ENCODE measurements at regions not wholly inside any gene's neighbourhood (a gene's known extent, or its start where the extent isn't known, plus 50 kb on each side); places are given as distances from the start of the nearest gene placed in this dataset.
"Not testable (repeated sequence)": the region's sequence is repeated elsewhere in the genome, so short reads cannot be mapped to it uniquely, and the experiment has no call there.

- DNase-seq (no peak), ATAC-seq (no peak)
- Mint-ChIP-seq H3K27ac (no peak overlapping the region), H3K27me3 (peaks cover 2% of the 10 kb centered on the region), H3K4me1 (no peaks in the 10 kb centered on the region), H3K4me3 (no peak overlapping the region), H3K36me3 (no peaks in the 10 kb centered on the region), H3K9me3 (ENCODE audit: low read depth) (peaks cover 3% of the 10 kb centered on the region)
- CTCF ChIA-PET: no interaction called here
These were observed 287.8 kb upstream of the GK2 start for GRCh38 chr4:79695848-79696247.

- DNase-seq (no peak), ATAC-seq (no peak)
- no peaks in the 10 kb centered on the region for H3K4me1 Mint-ChIP-seq
- no peak overlapping the region for H3K4me3 Mint-ChIP-seq
- no peak overlapping the region for H3K27ac Mint-ChIP-seq
- peaks cover 8% of the 10 kb centered on the region for H3K27me3 Mint-ChIP-seq
- H3K36me3 Mint-ChIP-seq: no peaks in the 10 kb centered on the region
- peaks cover 3% of the 10 kb centered on the region for H3K9me3 Mint-ChIP-seq (ENCODE audit: low read depth)
- CTCF ChIA-PET: no interaction called here
These were observed 281.7 kb upstream of the GK2 start for GRCh38 chr4:79689740-79690139.

GRCh38 chr4:79688691-79689090 is 280.7 kb upstream of the GK2 start:
- H3K27me3 Mint-ChIP-seq: peaks cover 6% of the 10 kb centered on the region
- no peak for ATAC-seq
- H3K36me3 Mint-ChIP-seq: no peaks in the 10 kb centered on the region
- no peaks in the 10 kb centered on the region for H3K9me3 Mint-ChIP-seq (ENCODE audit: low read depth)
- DNase-seq: no peak
- H3K4me1 Mint-ChIP-seq: no peaks in the 10 kb centered on the region
- no peak overlapping the region for H3K27ac Mint-ChIP-seq
- CTCF ChIA-PET: interaction anchor here (0.5 kb wide), 1 partner anchor 10 kb away, joined by 3 read pairs; no protein-coding TSS in a partner anchor
- no peak overlapping the region for H3K4me3 Mint-ChIP-seq

- H3K36me3 Mint-ChIP-seq: no peaks in the 10 kb centered on the region
- CTCF ChIA-PET: no interaction called here
- no peaks in the 10 kb centered on the region for H3K9me3 Mint-ChIP-seq (ENCODE audit: low read depth)
- ATAC-seq (no peak), DNase-seq (no peak)
- H3K27me3 Mint-ChIP-seq: peaks cover 6% of the 10 kb centered on the region
- H3K27ac Mint-ChIP-seq: no peak overlapping the region
- no peaks in the 10 kb centered on the region for H3K4me1 Mint-ChIP-seq
- no peak overlapping the region for H3K4me3 Mint-ChIP-seq
These were observed 279.0 kb upstream of the GK2 start for GRCh38 chr4:79687006-79687405.

GRCh38 chr4:79685542-79685941 is 277.5 kb upstream of the GK2 start:
- no peak overlapping the region for H3K27ac Mint-ChIP-seq
- no peak overlapping the region for H3K4me3 Mint-ChIP-seq
- DNase-seq (no peak), ATAC-seq (no peak)
- no peaks in the 10 kb centered on the region for H3K9me3 Mint-ChIP-seq (ENCODE audit: low read depth)
- no peaks in the 10 kb centered on the region for H3K4me1 Mint-ChIP-seq
- H3K36me3 Mint-ChIP-seq: no peaks in the 10 kb centered on the region
- H3K27me3 Mint-ChIP-seq: peaks cover 6% of the 10 kb centered on the region
- CTCF ChIA-PET: no interaction called here

GRCh38 chr4:79684516-79684915 is 276.5 kb upstream of the GK2 start:
- Mint-ChIP-seq H3K9me3 (ENCODE audit: low read depth) (no peaks in the 10 kb centered on the region), H3K27me3 (peaks cover 6% of the 10 kb centered on the region), H3K4me1 (no peaks in the 10 kb centered on the region)

GRCh38 chr4:79682801-79683530 is 274.9 kb upstream of the GK2 start:
- no peaks in the 10 kb centered on the region for H3K36me3 Mint-ChIP-seq
- no peak overlapping the region for H3K27ac Mint-ChIP-seq
- H3K4me1 Mint-ChIP-seq: no peaks in the 10 kb centered on the region
- CTCF ChIA-PET: no interaction called here
- H3K9me3 Mint-ChIP-seq (ENCODE audit: low read depth): no peaks in the 10 kb centered on the region
- no peak for ATAC-seq
- DNase-seq: no peak
- H3K4me3 Mint-ChIP-seq: no peak overlapping the region
- peaks cover 8% of the 10 kb centered on the region for H3K27me3 Mint-ChIP-seq

More at GRCh38 chr4:79684516-79684915, 276.5 kb upstream of the GK2 start:
- ATAC-seq: no peak
- H3K27ac Mint-ChIP-seq: no peak overlapping the region
- CTCF ChIA-PET: no interaction called here
- no peak overlapping the region for H3K4me3 Mint-ChIP-seq
- no peak for DNase-seq
- H3K36me3 Mint-ChIP-seq: no peaks in the 10 kb centered on the region

- ATAC-seq (no peak), DNase-seq (no peak)
- Mint-ChIP-seq H3K4me3 (no peak overlapping the region), H3K9me3 (ENCODE audit: low read depth) (no peaks in the 10 kb centered on the region), H3K27ac (no peak overlapping the region), H3K27me3 (peaks cover 8% of the 10 kb centered on the region), H3K4me1 (no peaks in the 10 kb centered on the region), H3K36me3 (no peaks in the 10 kb centered on the region)
- CTCF ChIA-PET: no interaction called here
These were observed 274.1 kb upstream of the GK2 start for GRCh38 chr4:79682161-79682560.

- Mint-ChIP-seq H3K9me3 (ENCODE audit: low read depth) (no peaks in the 10 kb centered on the region), H3K36me3 (no peaks in the 10 kb centered on the region), H3K4me3 (no peak overlapping the region), H3K4me1 (no peaks in the 10 kb centered on the region), H3K27me3 (peaks cover 3% of the 10 kb centered on the region), H3K27ac (no peak overlapping the region)
- no peak for DNase-seq
- ATAC-seq: no peak
- CTCF ChIA-PET: interaction anchor here (1.2 kb wide), 1 partner anchor 727 kb away, joined by 3 read pairs; no protein-coding TSS in a partner anchor
These were observed 271.8 kb upstream of the GK2 start for GRCh38 chr4:79679859-79680258.

- ATAC-seq: no peak
- H3K4me3 Mint-ChIP-seq: no peak overlapping the region
- DNase-seq: no peak
- CTCF ChIA-PET: interaction anchor here (0.6 to 1.3 kb wide), 3 partner anchors 10 to 726 kb away, joined by 3 to 4 read pairs (median 3); no protein-coding TSS in a partner anchor
- H3K27me3 Mint-ChIP-seq: peaks cover 2% of the 10 kb centered on the region
- no peak overlapping the region for H3K27ac Mint-ChIP-seq
- no peaks in the 10 kb centered on the region for H3K36me3 Mint-ChIP-seq
- no peaks in the 10 kb centered on the region for H3K4me1 Mint-ChIP-seq
- no peaks in the 10 kb centered on the region for H3K9me3 Mint-ChIP-seq (ENCODE audit: low read depth)
These were observed 270.6 kb upstream of the GK2 start for GRCh38 chr4:79678472-79679202.

- no peak for DNase-seq
- Mint-ChIP-seq H3K27ac (no peak overlapping the region), H3K9me3 (ENCODE audit: low read depth) (no peaks in the 10 kb centered on the region), H3K27me3 (peaks cover 2% of the 10 kb centered on the region), H3K36me3 (no peaks in the 10 kb centered on the region), H3K4me3 (no peak overlapping the region), H3K4me1 (no peaks in the 10 kb centered on the region)
- no peak for ATAC-seq
- CTCF ChIA-PET: no interaction called here
These were observed 268.7 kb upstream of the GK2 start for GRCh38 chr4:79676705-79677104.

GRCh38 chr4:79674906-79675305 is 266.9 kb upstream of the GK2 start:
- ATAC-seq; H3K27ac Mint-ChIP-seq; H3K27me3 Mint-ChIP-seq; H3K4me1 Mint-ChIP-seq; H3K9me3 Mint-ChIP-seq (ENCODE audit: low read depth); DNase-seq; H3K36me3 Mint-ChIP-seq; CTCF ChIA-PET; H3K4me3 Mint-ChIP-seq: not testable (repeated sequence)

GRCh38 chr4:79673898-79674297 is 265.9 kb upstream of the GK2 start:
- H3K4me3 Mint-ChIP-seq: no peak overlapping the region
- H3K36me3 Mint-ChIP-seq: no peaks in the 10 kb centered on the region
- ATAC-seq: no peak
- CTCF ChIA-PET: no interaction called here
- H3K27me3 Mint-ChIP-seq: no peaks in the 10 kb centered on the region
- H3K9me3 Mint-ChIP-seq (ENCODE audit: low read depth): no peaks in the 10 kb centered on the region
- no peak for DNase-seq
- no peak overlapping the region for H3K27ac Mint-ChIP-seq
- no peaks in the 10 kb centered on the region for H3K4me1 Mint-ChIP-seq

GRCh38 chr4:79673377-79673776 is 265.3 kb upstream of the GK2 start:
- ATAC-seq (no peak), DNase-seq (no peak)
- H3K9me3 Mint-ChIP-seq (ENCODE audit: low read depth): no peaks in the 10 kb centered on the region
- H3K27me3 Mint-ChIP-seq: no peaks in the 10 kb centered on the region
- no peak overlapping the region for H3K4me3 Mint-ChIP-seq
- CTCF ChIA-PET: no interaction called here
- H3K36me3 Mint-ChIP-seq: no peaks in the 10 kb centered on the region
- H3K27ac Mint-ChIP-seq: no peak overlapping the region
- no peaks in the 10 kb centered on the region for H3K4me1 Mint-ChIP-seq

Data from activated CD8-positive, alpha-beta memory T cell treated with anti-CD3 and anti-CD28 coated beads, Interleukin-2, amount 10 ng/mL, durations not matched to agents 7 days and 5 days (primary cell).